ENCODE measurements at regions not wholly inside any gene's neighbourhood (a gene's known extent, or its start where the extent isn't known, plus 50 kb on each side); places are given as distances from the start of the nearest gene placed in this dataset.
"Not testable (repeated sequence)": the region's sequence is repeated elsewhere in the genome, so short reads cannot be mapped to it uniquely, and the experiment has no call there.

DNA sequence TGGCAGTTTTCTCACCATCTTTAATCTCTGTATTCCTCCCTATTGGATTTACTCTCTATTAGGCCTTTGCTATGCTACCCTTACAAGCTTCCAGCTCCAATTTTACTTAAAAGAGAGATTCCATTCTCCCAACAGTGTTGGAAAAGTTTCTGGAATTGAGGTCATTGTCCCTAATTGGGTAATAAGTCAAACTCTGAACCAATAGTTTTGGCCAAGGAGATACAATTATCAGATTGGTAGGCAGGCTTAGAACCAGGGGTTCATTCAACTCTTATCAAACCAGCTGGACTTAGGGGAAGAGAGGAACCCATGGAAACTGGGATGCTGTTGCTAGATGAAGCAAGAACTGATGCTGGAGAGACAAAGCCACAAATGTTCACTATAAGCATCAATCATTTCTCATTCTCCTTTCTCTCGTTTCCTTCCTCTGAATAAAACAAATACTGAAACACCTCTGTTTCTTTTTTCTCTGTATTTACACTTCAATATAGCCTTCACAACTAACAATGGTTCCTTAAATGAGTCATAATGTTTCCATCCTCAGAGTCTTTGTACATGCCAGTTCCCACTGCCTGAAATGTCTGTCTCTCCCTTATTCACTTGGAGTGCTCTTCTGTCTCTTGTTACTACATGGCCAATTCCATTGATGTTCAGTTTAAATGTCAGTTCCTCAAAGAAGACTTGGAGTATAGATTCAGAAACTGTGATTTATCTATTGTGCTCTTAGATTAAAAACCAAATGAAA lies 587.3 kb downstream of the GABRG2 start:
- Mint-ChIP-seq H3K27me3 (no peaks in the 10 kb centered on the region), H3K9me3 (peaks cover 11% of the 10 kb centered on the region), H3K4me3 (no peak overlapping the region), H3K36me3 (ENCODE audit: low read depth) (no peaks in the 10 kb centered on the region), H3K4me1 (no peaks in the 10 kb centered on the region), H3K27ac (no peak overlapping the region)
- DNase-seq: no peak
- intact Hi-C loops (cut with micrococcal nuclease): no loop called here

DNA sequence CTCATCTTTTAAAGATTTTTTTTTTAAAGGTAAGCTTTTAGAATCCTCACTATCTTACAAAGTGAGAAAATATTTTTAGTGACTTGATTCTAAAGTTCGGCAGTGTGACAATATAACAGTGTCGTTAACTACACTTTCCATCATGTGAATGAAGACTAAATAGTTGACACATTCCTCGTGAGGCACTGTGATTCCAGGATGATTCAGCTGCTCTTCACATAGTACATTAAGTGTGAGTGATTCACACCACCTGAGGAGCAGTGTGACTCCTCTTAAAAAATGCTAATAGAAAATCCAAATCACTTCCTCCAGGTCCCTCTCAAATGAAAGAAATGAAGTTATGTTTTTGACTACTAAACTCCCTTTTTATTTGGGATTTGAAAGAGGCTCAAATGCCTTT lies 589.5 kb downstream of the GABRG2 start:
- no peak overlapping the region for H3K27ac Mint-ChIP-seq
- no peak overlapping the region for H3K4me3 Mint-ChIP-seq
- DNase-seq: no peak
- intact Hi-C loops (cut with micrococcal nuclease): no loop called here
- H3K4me1 Mint-ChIP-seq: no peaks in the 10 kb centered on the region
- no peaks in the 10 kb centered on the region for H3K9me3 Mint-ChIP-seq
- no peaks in the 10 kb centered on the region for H3K27me3 Mint-ChIP-seq
- H3K36me3 Mint-ChIP-seq (ENCODE audit: low read depth): no peaks in the 10 kb centered on the region

DNA sequence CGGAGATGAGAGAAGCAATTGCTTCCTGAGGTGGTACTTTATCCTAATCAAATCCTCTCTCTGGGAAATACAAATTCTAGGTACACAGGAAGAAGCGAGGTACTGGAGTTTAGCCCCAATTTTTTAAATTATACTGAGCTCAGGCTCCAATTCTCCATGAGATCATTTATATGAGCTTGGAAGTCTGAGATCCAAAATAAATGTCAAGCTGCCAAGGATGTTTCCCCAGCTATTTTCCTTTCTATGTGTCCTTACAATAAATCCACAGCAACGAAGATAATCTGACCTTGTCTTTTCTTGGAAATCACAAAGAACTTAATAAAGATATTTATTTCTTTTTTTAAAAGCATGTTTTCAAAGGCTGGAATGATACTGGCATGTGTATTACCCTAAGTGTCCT lies 597.3 kb downstream of the GABRG2 start:
- no peaks in the 10 kb centered on the region for H3K36me3 Mint-ChIP-seq (ENCODE audit: low read depth)
- H3K27me3 Mint-ChIP-seq: no peaks in the 10 kb centered on the region
- DNase-seq: no peak
- no peak overlapping the region for H3K27ac Mint-ChIP-seq
- intact Hi-C loops (cut with micrococcal nuclease): no loop called here
- H3K4me3 Mint-ChIP-seq: no peak overlapping the region
- H3K4me1 Mint-ChIP-seq: no peaks in the 10 kb centered on the region
- no peaks in the 10 kb centered on the region for H3K9me3 Mint-ChIP-seq

DNA sequence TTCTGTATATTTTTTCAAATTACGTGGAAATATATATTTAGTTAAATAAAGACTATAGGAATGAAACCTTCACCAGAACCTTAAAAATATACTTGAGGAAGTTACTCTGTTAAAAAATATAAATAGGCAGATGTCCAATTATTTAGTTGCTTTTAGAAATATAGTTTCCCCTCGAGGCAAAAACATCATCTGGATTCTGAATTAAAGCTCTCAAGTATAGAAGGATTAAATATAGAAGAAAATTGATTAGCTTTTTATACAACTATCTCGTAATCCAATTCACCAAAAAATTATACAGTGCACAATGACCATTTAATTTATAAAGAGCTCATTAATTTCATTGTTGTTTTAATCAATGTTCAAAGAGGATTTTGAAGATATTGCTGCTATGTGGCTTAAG lies 601.4 kb downstream of the GABRG2 start:
- Mint-ChIP-seq H3K27ac (no peak overlapping the region), H3K4me1 (no peaks in the 10 kb centered on the region), H3K36me3 (ENCODE audit: low read depth) (no peaks in the 10 kb centered on the region), H3K27me3 (no peaks in the 10 kb centered on the region), H3K4me3 (no peak overlapping the region), H3K9me3 (no peaks in the 10 kb centered on the region)
- no peak for DNase-seq
- intact Hi-C loops (cut with micrococcal nuclease): no loop called here

DNA sequence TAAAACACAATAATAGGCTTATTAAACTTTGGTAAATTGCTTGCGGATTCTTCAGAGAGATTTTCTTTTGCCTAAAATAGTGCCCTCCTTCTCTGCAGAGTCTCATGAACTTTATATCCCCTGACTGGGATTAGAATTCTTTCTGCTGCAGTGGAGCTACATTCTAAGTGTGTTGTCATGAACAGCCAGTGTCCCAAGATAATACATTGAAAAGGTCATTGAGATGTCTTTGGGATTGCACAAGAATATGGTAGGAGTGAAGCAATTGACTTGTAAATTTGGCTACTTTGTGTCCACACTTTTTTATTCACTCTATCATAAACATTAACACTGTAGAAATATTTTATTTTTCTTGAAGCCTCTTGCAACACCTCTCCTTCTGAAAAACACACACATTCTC lies 604.5 kb downstream of the GABRG2 start:
- DNase-seq: no peak
- H3K4me3 Mint-ChIP-seq: no peak overlapping the region
- no peaks in the 10 kb centered on the region for H3K36me3 Mint-ChIP-seq (ENCODE audit: low read depth)
- intact Hi-C loops (cut with micrococcal nuclease): no loop called here
- no peaks in the 10 kb centered on the region for H3K27me3 Mint-ChIP-seq
- H3K9me3 Mint-ChIP-seq: no peaks in the 10 kb centered on the region
- H3K27ac Mint-ChIP-seq: no peak overlapping the region
- H3K4me1 Mint-ChIP-seq: no peaks in the 10 kb centered on the region

DNA sequence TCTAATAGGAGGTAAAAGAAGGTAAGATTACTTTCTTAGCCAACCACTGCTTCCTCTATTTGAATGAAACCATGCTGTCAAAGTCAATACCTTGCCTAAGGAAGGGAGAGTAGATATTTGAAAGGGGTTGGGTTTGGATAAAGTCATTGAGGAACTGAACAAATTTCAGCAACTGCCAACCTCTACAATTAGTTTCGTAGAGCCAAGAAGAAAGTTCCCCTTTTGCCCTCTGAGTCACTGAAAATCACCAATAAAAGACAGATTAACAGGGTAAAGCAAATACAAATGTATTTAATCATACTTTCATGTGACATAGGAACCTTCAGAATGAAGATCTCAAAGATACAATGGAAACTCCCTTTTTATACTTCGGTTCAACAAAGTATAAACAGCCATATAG lies 615.7 kb downstream of the GABRG2 start:
- H3K9me3 Mint-ChIP-seq: peaks cover 3% of the 10 kb centered on the region

DNA sequence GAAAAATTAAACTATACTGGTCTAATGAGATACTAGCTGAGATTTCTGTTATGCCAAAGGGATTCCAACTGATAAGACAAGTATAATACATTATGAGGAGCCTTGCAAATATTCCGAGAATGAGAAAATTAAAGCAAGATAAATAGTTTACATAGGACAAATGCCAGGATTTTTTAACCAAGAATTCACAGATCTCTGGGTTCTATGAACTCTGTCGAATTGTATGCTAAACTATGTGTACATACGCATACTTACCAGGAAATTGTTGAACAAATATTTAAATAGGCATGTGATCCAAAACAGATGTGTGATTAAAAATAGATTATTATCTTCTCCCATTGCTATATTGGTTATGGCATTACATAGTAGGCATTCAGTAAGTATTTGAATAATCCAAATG lies 616.6 kb downstream of the GABRG2 start:
- H3K9me3 Mint-ChIP-seq: peaks cover 5% of the 10 kb centered on the region
- intact Hi-C loops (cut with micrococcal nuclease): no loop called here
- no peak overlapping the region for H3K27ac Mint-ChIP-seq
- DNase-seq: no peak
- H3K36me3 Mint-ChIP-seq (ENCODE audit: low read depth): no peaks in the 10 kb centered on the region
- no peak overlapping the region for H3K4me3 Mint-ChIP-seq
- H3K27me3 Mint-ChIP-seq: no peaks in the 10 kb centered on the region
- no peaks in the 10 kb centered on the region for H3K4me1 Mint-ChIP-seq

More for the DNA sequence above, 615.7 kb downstream of the GABRG2 start:
- DNase-seq: no peak
- Mint-ChIP-seq H3K4me3 (no peak overlapping the region), H3K4me1 (no peaks in the 10 kb centered on the region), H3K36me3 (ENCODE audit: low read depth) (no peaks in the 10 kb centered on the region), H3K27ac (no peak overlapping the region), H3K27me3 (no peaks in the 10 kb centered on the region)
- intact Hi-C loops (cut with micrococcal nuclease): no loop called here

DNA sequence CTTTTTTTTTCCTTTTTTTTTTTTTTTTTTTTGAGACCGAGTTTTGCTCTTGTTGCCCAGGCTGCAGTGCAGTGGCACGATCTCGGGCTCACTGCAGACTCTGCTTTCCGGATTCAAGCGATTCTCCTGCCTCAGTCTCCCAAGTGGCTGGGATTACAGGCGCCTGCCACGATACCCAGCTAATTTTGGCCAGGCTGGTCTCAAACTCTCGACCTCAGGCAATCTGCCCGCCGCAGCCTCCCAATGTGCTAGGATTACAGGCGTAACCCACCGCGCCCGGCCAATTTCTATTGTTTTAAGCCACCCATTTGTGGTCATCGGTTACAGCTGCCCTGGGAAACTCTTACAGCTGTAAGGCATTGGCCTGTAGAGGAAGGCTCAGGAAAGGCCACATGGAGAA lies 617.7 kb downstream of the GABRG2 start:
- Mint-ChIP-seq H3K27me3 (no peaks in the 10 kb centered on the region), H3K4me1 (no peaks in the 10 kb centered on the region), H3K9me3 (peaks cover 5% of the 10 kb centered on the region), H3K27ac (no peak overlapping the region), H3K4me3 (no peak overlapping the region), H3K36me3 (ENCODE audit: low read depth) (no peaks in the 10 kb centered on the region)
- intact Hi-C loops (cut with micrococcal nuclease): no loop called here
- no peak for DNase-seq

DNA sequence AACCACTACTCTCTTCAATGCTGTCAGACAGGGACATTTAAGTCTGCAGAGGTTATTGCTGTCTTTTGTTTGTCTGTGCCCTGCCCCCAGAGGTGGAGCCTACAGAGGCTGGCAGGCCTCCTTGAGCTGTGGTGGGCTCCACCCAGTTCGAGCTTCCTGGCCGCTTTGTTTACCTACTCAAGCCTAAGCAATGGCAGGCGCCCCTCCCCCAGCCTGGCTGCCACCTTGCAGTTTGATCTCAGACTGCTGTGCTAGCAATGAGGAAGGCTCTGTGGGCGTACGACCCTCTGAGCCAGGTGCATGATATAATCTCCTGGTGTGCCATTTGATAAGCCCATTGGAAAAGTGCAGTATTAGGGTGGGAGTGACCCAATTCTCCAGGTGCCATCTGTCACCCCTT lies 628.7 kb downstream of the GABRG2 start:
- H3K4me1 Mint-ChIP-seq; H3K27me3 Mint-ChIP-seq; H3K4me3 Mint-ChIP-seq; H3K27ac Mint-ChIP-seq; intact Hi-C loops (cut with micrococcal nuclease); DNase-seq; H3K36me3 Mint-ChIP-seq (ENCODE audit: low read depth): not testable (repeated sequence)
- peaks cover 11% of the 10 kb centered on the region for H3K9me3 Mint-ChIP-seq

DNA sequence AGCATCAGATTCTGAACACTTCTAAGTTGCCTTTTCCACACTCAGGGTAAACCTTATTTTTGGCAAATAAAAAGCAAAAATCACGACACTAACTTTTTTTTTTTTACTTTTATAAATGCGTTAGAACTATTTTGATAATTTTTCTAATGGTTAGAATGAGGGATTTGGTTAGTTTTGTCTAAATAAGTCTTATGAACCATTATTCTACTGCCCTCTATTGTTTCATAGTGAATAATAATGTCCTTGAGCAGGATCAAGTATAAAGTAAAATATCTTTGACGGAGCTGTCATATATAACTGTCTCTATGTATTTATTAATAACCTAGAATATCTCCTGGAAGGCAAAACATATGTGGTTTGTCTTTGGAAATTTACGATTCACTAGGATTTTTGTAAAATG lies 631.8 kb downstream of the GABRG2 start:
- H3K27ac Mint-ChIP-seq: no peak overlapping the region
- intact Hi-C loops (cut with micrococcal nuclease): no loop called here
- H3K27me3 Mint-ChIP-seq: no peaks in the 10 kb centered on the region
- no peak for DNase-seq
- H3K4me3 Mint-ChIP-seq: no peak overlapping the region
- no peaks in the 10 kb centered on the region for H3K4me1 Mint-ChIP-seq
- H3K36me3 Mint-ChIP-seq (ENCODE audit: low read depth): no peaks in the 10 kb centered on the region
- H3K9me3 Mint-ChIP-seq: peaks cover 9% of the 10 kb centered on the region

DNA sequence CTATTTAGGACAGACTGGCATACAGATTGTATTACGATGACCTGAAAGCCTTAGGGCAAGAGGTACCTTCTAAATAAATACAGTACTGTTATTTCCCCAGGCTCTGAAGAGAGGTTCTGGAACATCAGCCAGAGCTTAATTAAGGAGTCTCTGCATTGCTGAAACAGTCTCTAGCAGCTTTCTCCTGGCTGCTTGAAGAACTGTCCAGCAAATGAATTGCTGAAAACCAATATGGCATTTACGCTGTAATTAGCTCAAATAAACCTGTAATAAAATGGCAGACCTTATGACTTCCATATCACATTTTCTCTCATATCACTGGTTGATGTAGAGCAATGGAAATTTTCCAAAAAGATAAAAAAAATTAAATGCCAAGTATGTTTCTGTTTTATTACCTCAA lies 636.3 kb downstream of the GABRG2 start:
- no peak for DNase-seq
- intact Hi-C loops (cut with micrococcal nuclease): no loop called here
- H3K27ac Mint-ChIP-seq: no peak overlapping the region
- no peaks in the 10 kb centered on the region for H3K36me3 Mint-ChIP-seq (ENCODE audit: low read depth)
- H3K4me1 Mint-ChIP-seq: no peaks in the 10 kb centered on the region
- H3K4me3 Mint-ChIP-seq: no peak overlapping the region
- H3K27me3 Mint-ChIP-seq: no peaks in the 10 kb centered on the region
- peaks cover 3% of the 10 kb centered on the region for H3K9me3 Mint-ChIP-seq

DNA sequence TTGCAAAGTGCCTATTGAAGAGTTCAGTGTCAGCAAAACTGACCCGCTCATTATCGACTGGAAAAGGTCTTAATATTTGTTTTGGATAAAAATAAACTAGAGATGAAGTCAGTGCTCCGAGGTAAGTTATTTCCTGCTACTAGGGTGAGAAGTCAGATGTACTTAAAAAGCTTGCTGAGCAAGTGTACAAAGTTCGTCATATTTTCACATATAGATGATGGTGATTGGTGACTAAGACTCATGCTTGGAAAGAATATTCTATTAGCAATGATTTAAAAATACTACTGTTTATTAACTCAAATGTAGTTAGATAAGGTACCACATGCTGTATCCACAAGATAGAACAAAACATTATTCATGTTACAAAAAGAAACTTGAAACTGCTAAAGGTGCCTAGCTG lies 643.7 kb downstream of the GABRG2 start:
- no peaks in the 10 kb centered on the region for H3K27me3 Mint-ChIP-seq
- H3K4me3 Mint-ChIP-seq: no peak overlapping the region
- H3K4me1 Mint-ChIP-seq: no peaks in the 10 kb centered on the region

DNA sequence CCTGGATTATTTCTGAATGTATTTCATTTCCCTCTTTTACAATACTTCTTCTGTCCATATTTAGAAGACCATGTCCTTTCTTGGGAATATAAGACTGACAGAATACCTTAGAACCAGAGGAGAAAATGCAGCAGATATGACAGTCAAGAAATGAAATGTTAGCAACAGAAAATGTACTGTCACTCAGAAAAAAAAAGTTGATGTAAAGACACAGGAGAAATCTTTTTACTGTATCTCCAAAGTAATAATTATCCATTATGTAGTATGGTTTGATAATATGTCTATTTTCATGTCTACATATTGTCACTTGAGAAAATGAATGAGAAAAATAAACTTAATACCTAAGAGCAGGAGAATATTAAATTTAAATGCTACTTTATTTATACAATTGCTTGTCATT lies 652.1 kb downstream of the GABRG2 start:
- H3K9me3 Mint-ChIP-seq: peaks cover 10% of the 10 kb centered on the region
- no peaks in the 10 kb centered on the region for H3K36me3 Mint-ChIP-seq (ENCODE audit: low read depth)
- H3K27me3 Mint-ChIP-seq: no peaks in the 10 kb centered on the region
- H3K27ac Mint-ChIP-seq: no peak overlapping the region
- intact Hi-C loops (cut with micrococcal nuclease): no loop called here
- DNase-seq: no peak
- no peak overlapping the region for H3K4me3 Mint-ChIP-seq
- H3K4me1 Mint-ChIP-seq: no peaks in the 10 kb centered on the region

More for the DNA sequence above, 643.7 kb downstream of the GABRG2 start:
- H3K27ac Mint-ChIP-seq: no peak overlapping the region
- H3K9me3 Mint-ChIP-seq: no peaks in the 10 kb centered on the region
- intact Hi-C loops (cut with micrococcal nuclease): no loop called here
- no peak for DNase-seq
- H3K36me3 Mint-ChIP-seq (ENCODE audit: low read depth): no peaks in the 10 kb centered on the region

DNA sequence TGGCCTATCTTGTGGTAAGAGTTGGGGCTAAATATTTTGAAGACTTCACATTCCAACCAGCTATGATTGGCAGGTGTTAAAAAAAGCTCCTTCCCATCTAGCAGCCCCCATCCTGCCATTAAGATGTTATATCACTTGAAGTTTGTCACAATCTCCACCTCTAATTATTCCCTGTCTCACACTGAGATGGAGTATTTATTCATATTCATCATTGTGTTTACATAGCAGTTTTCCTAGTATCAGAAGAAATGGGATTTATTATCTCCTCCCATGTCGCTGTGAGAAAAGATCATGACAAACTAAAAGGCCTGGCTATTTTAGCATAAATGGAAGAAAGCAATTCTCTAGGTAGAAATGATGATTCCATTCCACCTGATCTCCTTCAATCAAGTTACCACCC lies 653.6 kb downstream of the GABRG2 start:
- H3K4me1 Mint-ChIP-seq: no peaks in the 10 kb centered on the region
- no peaks in the 10 kb centered on the region for H3K36me3 Mint-ChIP-seq (ENCODE audit: low read depth)
- intact Hi-C loops (cut with micrococcal nuclease): no loop called here
- no peak overlapping the region for H3K27ac Mint-ChIP-seq
- no peaks in the 10 kb centered on the region for H3K27me3 Mint-ChIP-seq
- peaks cover 10% of the 10 kb centered on the region for H3K9me3 Mint-ChIP-seq
- DNase-seq: no peak
- H3K4me3 Mint-ChIP-seq: no peak overlapping the region

DNA sequence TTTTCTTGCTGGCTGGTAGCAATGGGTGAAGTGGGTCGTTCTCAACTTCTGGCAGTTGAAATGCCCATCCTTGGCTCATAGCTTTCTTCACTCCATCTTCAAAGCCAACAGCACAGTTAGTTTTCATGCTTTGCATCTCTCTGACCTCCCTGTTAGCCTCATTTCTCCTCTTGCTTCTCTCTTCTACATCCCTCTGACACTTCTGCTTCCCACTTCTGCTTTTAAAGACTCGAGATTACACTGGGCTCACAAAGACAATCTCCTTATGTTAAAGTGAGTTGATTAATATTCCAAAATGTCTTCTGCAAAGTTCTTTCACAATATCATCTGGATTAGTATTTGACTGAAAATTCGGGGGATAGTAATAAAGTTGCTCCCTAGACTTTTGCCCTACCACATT lies 684.8 kb upstream of the CCNG1 start:
- no peak for DNase-seq
- no peak overlapping the region for H3K4me3 Mint-ChIP-seq
- no peaks in the 10 kb centered on the region for H3K36me3 Mint-ChIP-seq (ENCODE audit: low read depth)
- no peaks in the 10 kb centered on the region for H3K9me3 Mint-ChIP-seq
- intact Hi-C loops (cut with micrococcal nuclease): no loop called here
- H3K4me1 Mint-ChIP-seq: no peaks in the 10 kb centered on the region
- H3K27me3 Mint-ChIP-seq: no peaks in the 10 kb centered on the region
- no peak overlapping the region for H3K27ac Mint-ChIP-seq
